HG03139 (cell line): ENCODE measurements at regions not wholly inside any gene's neighbourhood (a gene's known extent, or its start where the extent isn't known, plus 50 kb on each side); places are given as distances from the start of the nearest gene placed in this dataset.
A peak's percentile ranks its signal among the peaks of the same experiment; 100 is the strongest.

Source experiments
- ATAC-seq: cut with Tn5 transposase; IDR thresholded peaks from one replicate; pipeline ENCODE4 v1.9.1; 2021; ENCODE audit not compliant: unreplicated experiment

DNA sequence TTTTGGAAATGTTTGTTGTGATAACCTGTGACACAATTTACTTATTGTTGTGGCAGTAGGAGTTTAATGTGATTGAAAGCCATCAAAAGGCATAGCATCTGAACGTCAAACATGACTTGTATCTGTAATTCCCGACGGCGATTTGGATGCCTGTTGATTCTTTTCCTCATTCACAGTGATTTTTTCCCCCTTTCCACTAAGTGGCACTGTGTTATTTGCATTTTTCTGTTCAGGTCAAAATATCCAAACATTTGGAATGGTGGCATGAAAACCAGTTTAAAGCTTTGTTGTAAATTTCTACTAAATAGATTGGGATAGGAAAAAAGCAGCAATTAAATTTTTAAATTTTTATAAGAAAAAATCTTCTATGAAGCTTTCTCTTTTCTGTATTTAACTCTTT, 259.9 kb upstream of the KCNH8 start:
- no peak for ATAC-seq

DNA sequence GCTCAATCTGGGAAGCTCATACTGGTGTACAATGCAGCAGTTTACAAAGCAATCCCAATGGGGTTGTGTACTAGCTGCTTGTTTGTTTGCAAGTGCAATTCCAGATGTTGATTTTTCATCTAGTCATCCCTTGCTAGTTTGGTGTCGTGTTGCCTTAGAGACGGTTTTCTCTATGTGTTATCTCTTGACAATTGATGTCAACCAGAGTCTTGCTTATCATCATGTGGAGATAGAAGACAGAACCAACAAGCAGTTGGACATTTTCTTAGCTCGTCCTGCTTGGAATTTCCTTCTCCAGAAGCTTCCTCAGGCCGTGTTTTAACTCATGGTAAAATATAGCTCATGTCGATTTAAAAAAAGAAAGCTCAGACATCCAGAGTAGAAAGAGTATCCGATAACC, 262.0 kb upstream of the KCNH8 start:
- ATAC-seq: no peak

- ATAC-seq: no peak
Observed at GRCh38 chr3:18885612-18886011, 262.7 kb upstream of the KCNH8 start.

DNA sequence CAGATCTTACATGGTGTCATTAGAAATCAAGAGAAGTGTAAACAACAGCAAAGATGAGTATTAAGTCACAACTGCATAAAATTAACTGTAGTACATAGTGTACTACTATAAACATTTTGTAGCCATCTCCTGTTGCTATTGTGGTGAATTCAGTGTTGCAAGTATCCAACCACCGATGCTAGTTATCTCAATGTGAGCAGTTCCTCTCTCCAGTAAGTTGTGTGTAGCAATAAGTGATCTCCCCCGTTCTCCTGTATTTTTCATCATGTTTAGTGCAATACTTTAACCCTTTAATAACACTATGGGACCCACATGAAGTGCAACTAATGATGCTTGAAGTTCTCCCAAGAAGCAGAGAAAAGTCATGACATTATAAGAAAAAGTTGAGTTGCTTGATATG, 264.7 kb upstream of the KCNH8 start:
- no peak for ATAC-seq

DNA sequence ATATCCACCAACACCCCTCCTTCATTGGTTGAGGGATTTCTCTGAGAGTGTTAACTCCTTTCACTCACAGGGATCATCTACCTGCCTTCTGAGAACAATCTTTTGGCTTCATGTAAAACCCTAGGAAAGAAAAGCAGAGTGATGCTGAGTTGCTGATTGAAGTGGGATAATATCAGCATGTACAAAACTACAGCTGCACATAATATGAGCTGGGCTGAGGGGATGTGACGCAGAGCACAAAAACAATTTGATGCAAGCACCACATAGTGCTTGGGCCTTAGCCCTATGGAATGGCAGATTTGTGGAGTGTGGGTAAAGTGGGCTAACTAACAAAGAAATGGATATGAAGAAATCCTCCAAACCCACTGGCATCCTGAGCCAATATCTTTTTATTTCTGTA, 267.6 kb upstream of the KCNH8 start:
- ATAC-seq: no peak

DNA sequence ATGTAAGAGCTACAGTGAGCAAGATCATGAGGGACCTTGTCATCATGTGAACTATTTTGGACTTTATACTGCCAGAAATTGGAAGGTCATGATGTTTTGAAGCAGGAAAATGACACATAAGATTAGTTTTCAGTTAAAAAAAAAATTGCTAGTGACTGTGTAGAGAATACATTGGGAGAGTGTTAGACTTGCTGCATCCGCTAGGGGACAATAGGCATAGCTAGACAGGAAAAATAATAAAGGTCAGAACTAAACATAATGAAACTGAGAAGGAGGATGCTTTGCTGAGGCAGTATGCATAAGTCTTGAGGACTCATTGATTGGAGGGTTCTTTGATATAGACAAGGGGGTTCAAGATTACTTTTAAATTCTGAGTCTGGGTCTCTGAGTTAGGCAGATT, 275.8 kb upstream of the KCNH8 start:
- ATAC-seq: no peak

- no peak for ATAC-seq
Observed at GRCh38 chr3:18870642-18871041, 277.7 kb upstream of the KCNH8 start.

- ATAC-seq: no peak
Observed at GRCh38 chr3:18870074-18870640, 278.2 kb upstream of the KCNH8 start.

DNA sequence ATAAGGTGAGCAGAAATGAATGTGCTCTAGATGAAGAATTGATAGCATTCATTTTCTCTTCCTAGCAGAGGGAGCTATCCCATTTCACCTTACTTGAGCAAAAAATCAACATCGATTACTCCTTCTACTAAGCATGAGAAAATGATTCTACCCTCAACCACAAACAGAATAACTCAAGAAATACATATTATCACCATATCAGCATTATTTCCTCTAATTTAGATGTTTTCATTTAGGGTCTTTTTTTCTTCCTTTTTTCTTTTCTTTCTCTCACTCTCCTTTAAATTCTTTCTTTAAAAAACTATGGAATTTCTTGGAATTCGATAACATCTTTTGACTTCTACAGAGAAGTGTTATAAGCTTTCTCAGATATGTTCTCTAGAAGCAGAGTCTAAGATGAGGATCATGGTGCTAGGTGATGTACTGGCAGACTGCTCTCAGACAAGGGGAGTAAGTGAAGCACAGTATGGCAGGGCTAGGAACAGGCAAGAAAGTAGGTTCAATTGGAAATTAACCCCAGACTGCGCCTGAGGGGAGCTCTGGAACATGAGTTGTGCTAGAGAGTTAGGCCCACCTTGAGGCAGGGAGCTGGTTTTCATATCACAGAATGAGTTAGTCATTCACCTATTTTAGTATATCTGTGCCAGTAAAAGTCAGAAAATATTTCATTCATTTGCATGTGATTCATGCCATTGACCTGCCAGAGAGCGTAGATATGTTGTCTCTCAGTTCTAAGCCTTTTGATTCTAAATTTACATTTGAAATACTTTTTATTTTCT, 279.2 kb upstream of the KCNH8 start:
- ATAC-seq: no peak

DNA sequence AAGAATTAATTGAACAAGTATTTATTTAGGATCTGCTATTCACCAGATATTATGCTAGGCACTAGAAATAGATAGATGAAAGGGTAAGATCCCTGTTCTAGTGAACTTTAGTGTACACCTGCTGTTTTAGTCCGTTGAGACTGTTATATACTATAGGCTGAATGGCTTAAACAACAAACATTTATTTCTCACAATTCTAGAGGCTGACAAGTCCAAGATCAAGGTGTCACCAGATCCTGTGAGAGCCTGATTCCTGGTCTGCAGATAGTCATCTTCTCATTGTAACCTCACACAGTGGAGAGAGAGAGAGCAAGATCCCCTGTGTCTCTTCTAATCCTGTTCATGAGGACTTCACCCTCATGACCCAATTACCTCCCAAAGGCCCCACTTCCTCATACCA, 281.4 kb upstream of the KCNH8 start:
- no peak for ATAC-seq

- ATAC-seq: no peak
Observed at GRCh38 chr3:18864933-18865731, 283.2 kb upstream of the KCNH8 start.

DNA sequence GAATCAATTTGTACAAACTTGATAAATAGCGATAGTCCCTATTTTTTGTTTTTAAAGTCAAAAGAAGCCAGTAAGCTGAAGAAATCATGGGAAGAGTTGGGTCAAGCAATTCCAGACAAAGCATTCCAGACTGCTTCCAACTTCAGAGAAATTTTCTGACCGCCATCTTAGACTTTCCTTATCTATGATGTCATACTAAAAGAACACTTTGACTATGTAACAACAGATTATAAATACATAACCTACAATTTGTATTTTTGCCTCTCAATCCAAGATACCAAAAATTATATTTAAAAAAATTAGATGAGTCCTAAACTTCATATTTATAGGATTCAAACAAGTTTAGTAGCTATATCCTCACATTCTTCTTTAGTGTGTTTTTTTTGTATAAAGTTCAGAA, 286.2 kb upstream of the KCNH8 start:
- no peak for ATAC-seq

GRCh38 chr3:18861137-18861536, 287.2 kb upstream of the KCNH8 start:
- no peak for ATAC-seq

- ATAC-seq: no peak
Observed at GRCh38 chr3:18853269-18853668, 295.0 kb upstream of the KCNH8 start.

DNA sequence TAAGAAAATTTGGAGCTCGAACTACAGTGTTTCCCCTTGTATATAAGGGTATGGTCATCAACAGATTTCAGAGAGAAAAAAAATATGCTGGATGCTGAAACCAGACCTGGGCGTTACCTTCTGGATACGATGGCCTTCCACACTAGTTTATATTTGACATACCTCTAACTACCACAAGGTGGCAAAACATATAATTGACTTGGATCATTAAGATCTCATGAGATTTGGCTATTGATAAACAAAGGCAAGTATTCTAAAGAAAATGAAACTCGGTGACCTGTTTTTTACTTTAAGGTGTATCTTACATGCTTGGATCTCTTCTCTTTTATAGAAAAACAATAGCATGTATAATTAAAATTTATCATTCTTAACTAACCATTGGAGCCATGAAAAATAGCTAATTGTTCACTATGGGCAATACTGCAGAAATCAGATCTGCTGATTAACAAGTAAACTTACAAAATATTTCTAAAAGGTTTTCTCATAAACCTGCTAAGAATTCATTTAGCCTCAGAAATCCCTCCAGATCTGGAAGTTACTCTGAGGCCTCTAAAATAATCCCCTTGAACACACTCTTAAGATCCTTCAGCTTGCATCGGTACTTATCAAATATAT, 300.6 kb upstream of the KCNH8 start:
- peak; percentile 79 for ATAC-seq

- no peak for ATAC-seq
Observed at GRCh38 chr3:18843983-18844382, 304.3 kb upstream of the KCNH8 start.

GRCh38 chr3:18843188-18843587, 305.1 kb upstream of the KCNH8 start:
- ATAC-seq: no peak

DNA sequence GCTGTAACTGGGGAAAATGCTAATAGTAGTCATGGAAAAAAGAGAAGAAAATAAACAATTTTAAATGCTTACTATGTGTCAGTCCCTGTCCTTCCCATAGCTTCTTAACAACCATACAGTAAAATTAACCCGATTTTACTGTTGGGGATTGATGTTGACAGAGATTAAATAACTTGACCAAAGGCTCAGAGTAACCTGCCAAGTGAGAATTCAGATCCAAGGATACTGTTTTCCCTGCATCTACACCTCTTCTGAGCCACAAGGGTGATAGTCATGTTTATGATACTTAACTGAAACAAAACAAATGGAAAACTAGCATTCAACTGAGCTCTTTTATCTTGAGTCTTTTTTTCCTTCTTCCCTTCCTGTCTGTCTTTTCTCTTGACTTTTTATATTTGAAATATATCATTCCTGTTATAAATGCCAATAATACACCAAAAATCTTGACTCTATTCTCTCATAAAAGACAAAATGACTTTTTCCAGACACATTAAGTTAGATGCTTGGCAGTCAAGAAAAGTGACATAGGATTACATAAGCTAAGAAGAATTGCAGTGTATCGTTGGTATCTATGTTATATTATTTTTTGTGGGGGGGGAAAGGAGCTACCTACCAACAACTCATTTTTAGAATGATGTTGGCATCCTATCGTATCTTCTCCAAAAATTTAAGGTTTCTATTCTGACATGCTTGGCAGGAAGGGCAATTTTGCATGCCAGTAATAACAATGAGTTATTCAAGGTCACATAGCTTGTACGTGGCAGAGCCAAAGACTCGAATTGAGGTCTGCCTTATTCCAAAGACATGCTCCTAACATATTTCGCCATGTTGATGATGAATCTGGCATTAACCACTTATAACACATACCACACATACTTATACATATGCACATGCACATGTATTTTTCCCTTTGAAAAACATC, 306.6 kb upstream of the KCNH8 start:
- ATAC-seq: no peak

GRCh38 chr3:18840535-18841137, 307.7 kb upstream of the KCNH8 start:
- no peak for ATAC-seq

GRCh38 chr3:18838758-18839157, 309.6 kb upstream of the KCNH8 start:
- no peak for ATAC-seq
